CD4-positive, alpha-beta memory T cell (primary cell): ENCODE measurements at regions not wholly inside any gene's neighbourhood (a gene's known extent, or its start where the extent isn't known, plus 50 kb on each side); places are given as distances from the start of the nearest gene placed in this dataset.

Experiments used
- CTCF ChIA-PET: fragments of 350-600 bp; sonication (Branson Sonifier 250); formaldehyde crosslinking; loops from one replicate; lab custom pipeline; 2021; ENCODE audit warnings: inconsistent platforms; ENCODE audit not compliant: partially characterized antibody; lab: Charles Lee
- POLR2A ChIA-PET: fragments of 350-600 bp; sonication (Branson Sonifier 250); formaldehyde crosslinking; loops from one replicate; lab custom pipeline; 2021; ENCODE audit not compliant: partially characterized antibody; lab: Charles Lee
- DNase-seq, 5 donors: peaks; one replicate each; pipeline versions ENCODE4 v3.0.0 to v3.0.0-alpha.2; 2020 to 2022; ENCODE audit warnings: mixed read lengths in 1 of 5
- H3K27ac ChIP-seq: one replicate; pipeline ENCODE4 v1.7.0; 2013; ENCODE audit warnings: low read depth, low read length
- H3K27me3 ChIP-seq: 2 replicates; pipeline ENCODE4 v1.7.0; 2013; ENCODE audit warnings: mild to moderate bottlenecking, low read length, moderate library complexity; ENCODE audit not compliant: insufficient read depth
- H3K36me3 ChIP-seq: 2 replicates; pipeline ENCODE4 v1.7.0; 2013; ENCODE audit warnings: mild to moderate bottlenecking, low read length, moderate library complexity; ENCODE audit not compliant: insufficient read depth
- H3K4me1 ChIP-seq: 2 replicates; pipeline ENCODE4 v1.7.0; 2013; ENCODE audit warnings: mild to moderate bottlenecking, low read length, moderate library complexity; ENCODE audit not compliant: insufficient read depth
- H3K4me3 ChIP-seq, 2 donors: one replicate each; pipeline ENCODE4 v1.7.0; 2013; ENCODE audit warnings: low read length in 2 of 2, mild to moderate bottlenecking in 1 of 2
- H3K9me3 ChIP-seq, 2 donors: one replicate each; pipeline ENCODE4 v1.7.0; 2013; ENCODE audit warnings: low read length in 2 of 2, control low read depth in 1 of 2; ENCODE audit not compliant: control insufficient read depth in 1 of 2
- H3K27ac Mint-ChIP-seq, 7 donors: one replicate each; pipeline ENCODE4 v1.8.0; 2020 to 2021; ENCODE audit warnings: mixed read lengths in 7 of 7, mild to moderate bottlenecking in 6 of 7, inconsistent platforms in 3 of 7, moderate library complexity in 3 of 7
- H3K27me3 Mint-ChIP-seq, 2 donors: one replicate each; pipeline ENCODE4 v1.8.0; 2020 to 2021; ENCODE audit warnings: mixed read lengths in 2 of 2
- H3K36me3 Mint-ChIP-seq, 2 donors: one replicate each; pipeline ENCODE4 v1.8.0; 2020 to 2021; ENCODE audit warnings: mixed read lengths in 2 of 2, inconsistent platforms in 1 of 2, mild to moderate bottlenecking in 1 of 2
- H3K4me1 Mint-ChIP-seq, 4 donors: one replicate each; pipeline ENCODE4 v1.8.0; 2020 to 2021; ENCODE audit warnings: mixed read lengths in 4 of 4, mild to moderate bottlenecking in 1 of 4
- H3K4me3 Mint-ChIP-seq, 8 donors: one replicate each; pipeline ENCODE4 v1.8.0; 2020 to 2021; ENCODE audit warnings: mixed read lengths in 8 of 8, mild to moderate bottlenecking in 7 of 8, moderate library complexity in 6 of 8, inconsistent platforms in 3 of 8
- H3K9me3 Mint-ChIP-seq, 8 donors: one replicate each; pipeline ENCODE4 v1.8.0; 2020 to 2021; ENCODE audit warnings: mixed read lengths in 8 of 8, mild to moderate bottlenecking in 5 of 8, inconsistent platforms in 3 of 8, moderate library complexity in 1 of 8
- intact Hi-C: fragments of 100-400 bp; cut with micrococcal nuclease; formaldehyde crosslinking; loops from one replicate; pipeline ENCODE4 v1.15.1; 2023

- Mint-ChIP-seq H3K27ac (no peak overlapping the region), H3K27me3 (no peaks in the 10 kb centered on the region), H3K9me3 (peaks cover 0 to 2% (median 0%) of the 10 kb centered on the region in 8 donors), H3K36me3 (no peaks in the 10 kb centered on the region), H3K4me1 (no peaks in the 10 kb centered on the region), H3K4me3 (no peak overlapping the region)
- intact Hi-C loops, result no loop called here
- DNase-seq, result no peak
- no peaks in the 10 kb centered on the region for H3K36me3 ChIP-seq
- no peak overlapping the region for H3K27ac ChIP-seq
- no peaks in the 10 kb centered on the region for H3K4me1 ChIP-seq
- POLR2A ChIA-PET, result no interaction called here
- H3K4me3 ChIP-seq, result no peak overlapping the region
- CTCF ChIA-PET, result no interaction called here
- no peaks in the 10 kb centered on the region for H3K9me3 ChIP-seq
- no peaks in the 10 kb centered on the region for H3K27me3 ChIP-seq
Observed at GRCh38 chr2:129367107-129367506, 612.4 kb upstream of the RAB6C start.

- intact Hi-C loops, result no loop called here
- no peaks in the 10 kb centered on the region for H3K4me1 ChIP-seq
- no peaks in the 10 kb centered on the region for H3K27me3 Mint-ChIP-seq
- H3K27ac Mint-ChIP-seq, result no peak overlapping the region
- no peak overlapping the region for H3K27ac ChIP-seq
- no peak overlapping the region for H3K4me3 Mint-ChIP-seq
- no peaks in the 10 kb centered on the region for H3K27me3 ChIP-seq
- POLR2A ChIA-PET, result no interaction called here
- H3K9me3 Mint-ChIP-seq, result peaks cover 0 to 2% (median 0%) of the 10 kb centered on the region in 8 donors
- H3K4me3 ChIP-seq, result no peak overlapping the region
- H3K4me1 Mint-ChIP-seq, result no peaks in the 10 kb centered on the region
- H3K36me3 Mint-ChIP-seq, result no peaks in the 10 kb centered on the region
- no peaks in the 10 kb centered on the region for H3K36me3 ChIP-seq
- DNase-seq, result no peak
- no peaks in the 10 kb centered on the region for H3K9me3 ChIP-seq
- CTCF ChIA-PET, result no interaction called here
Observed at GRCh38 chr2:129369437-129369836, 610.0 kb upstream of the RAB6C start.

- H3K27ac ChIP-seq, result no peak overlapping the region
- H3K27ac Mint-ChIP-seq, result peak overlapping the region in 1 of 7 donors; percentile 68
- DNase-seq, result no peak
- H3K36me3 ChIP-seq, result no peaks in the 10 kb centered on the region
- H3K36me3 Mint-ChIP-seq, result no peaks in the 10 kb centered on the region
- H3K9me3 ChIP-seq, result no peaks in the 10 kb centered on the region
- no peaks in the 10 kb centered on the region for H3K27me3 Mint-ChIP-seq
- intact Hi-C loops, result no loop called here
- CTCF ChIA-PET, result no interaction called here
- H3K9me3 Mint-ChIP-seq, result peaks cover 0 to 3% (median 0%) of the 10 kb centered on the region in 8 donors
- no peak overlapping the region for H3K4me3 Mint-ChIP-seq
- POLR2A ChIA-PET, result no interaction called here
- no peaks in the 10 kb centered on the region for H3K4me1 Mint-ChIP-seq
- no peaks in the 10 kb centered on the region for H3K4me1 ChIP-seq
- H3K4me3 ChIP-seq, result no peak overlapping the region
- H3K27me3 ChIP-seq, result no peaks in the 10 kb centered on the region
Observed at GRCh38 chr2:129374452-129374851, 605.0 kb upstream of the RAB6C start.

- no peaks in the 10 kb centered on the region for H3K27me3 ChIP-seq
- no peaks in the 10 kb centered on the region for H3K36me3 Mint-ChIP-seq
- H3K4me1 ChIP-seq, result no peaks in the 10 kb centered on the region
- CTCF ChIA-PET, result no interaction called here
- no peak for DNase-seq
- no peaks in the 10 kb centered on the region for H3K9me3 ChIP-seq
- H3K27me3 Mint-ChIP-seq, result no peaks in the 10 kb centered on the region
- no peaks in the 10 kb centered on the region for H3K36me3 ChIP-seq
- H3K9me3 Mint-ChIP-seq, result peaks cover 0 to 7% (median 3%) of the 10 kb centered on the region in 8 donors
- H3K4me3 ChIP-seq, result no peak overlapping the region
- POLR2A ChIA-PET, result no interaction called here
- H3K4me1 Mint-ChIP-seq, result no peaks in the 10 kb centered on the region
- no peak overlapping the region for H3K27ac ChIP-seq
- H3K27ac Mint-ChIP-seq, result no peak overlapping the region
- H3K4me3 Mint-ChIP-seq, result no peak overlapping the region
- intact Hi-C loops, result no loop called here
Observed at GRCh38 chr2:129375632-129376425, 603.6 kb upstream of the RAB6C start.

GRCh38 chr2:129376426-129377077, 602.9 kb upstream of the RAB6C start:
- intact Hi-C loops, result no loop called here
- CTCF ChIA-PET, result no interaction called here
- DNase-seq, result no peak
- Histone ChIP-seq H3K36me3 (no peaks in the 10 kb centered on the region), H3K27me3 (no peaks in the 10 kb centered on the region), H3K27ac (no peak overlapping the region), H3K4me1 (no peaks in the 10 kb centered on the region), H3K4me3 (no peak overlapping the region), H3K9me3 (no peaks in the 10 kb centered on the region)
- no peak overlapping the region for H3K27ac Mint-ChIP-seq
- H3K9me3 Mint-ChIP-seq, result peaks cover 0 to 10% (median 5%) of the 10 kb centered on the region in 8 donors
- no peaks in the 10 kb centered on the region for H3K4me1 Mint-ChIP-seq
- no peaks in the 10 kb centered on the region for H3K27me3 Mint-ChIP-seq
- H3K4me3 Mint-ChIP-seq, result no peak overlapping the region
- H3K36me3 Mint-ChIP-seq, result no peaks in the 10 kb centered on the region
- POLR2A ChIA-PET, result no interaction called here

GRCh38 chr2:129377078-129377469, 602.4 kb upstream of the RAB6C start:
- Mint-ChIP-seq H3K36me3 (no peaks in the 10 kb centered on the region), H3K4me3 (no peak overlapping the region), H3K27me3 (no peaks in the 10 kb centered on the region), H3K27ac (no peak overlapping the region), H3K4me1 (no peaks in the 10 kb centered on the region), H3K9me3 (peaks cover 0 to 15% (median 6%) of the 10 kb centered on the region in 8 donors)
- H3K4me1 ChIP-seq, result no peaks in the 10 kb centered on the region
- H3K27me3 ChIP-seq, result no peaks in the 10 kb centered on the region
- no peak for DNase-seq
- POLR2A ChIA-PET, result no interaction called here
- H3K4me3 ChIP-seq, result no peak overlapping the region
- intact Hi-C loops, result no loop called here
- H3K27ac ChIP-seq, result no peak overlapping the region
- H3K36me3 ChIP-seq, result no peaks in the 10 kb centered on the region
- no peaks in the 10 kb centered on the region for H3K9me3 ChIP-seq
- CTCF ChIA-PET, result no interaction called here

GRCh38 chr2:129378186-129378585, 601.3 kb upstream of the RAB6C start:
- Mint-ChIP-seq H3K27me3 (no peaks in the 10 kb centered on the region), H3K36me3 (no peaks in the 10 kb centered on the region), H3K9me3 (peaks cover 0 to 25% (median 9%) of the 10 kb centered on the region in 8 donors), H3K27ac (no peak overlapping the region), H3K4me1 (no peaks in the 10 kb centered on the region), H3K4me3 (no peak overlapping the region)
- CTCF ChIA-PET, result no interaction called here
- H3K9me3 ChIP-seq, result no peaks in the 10 kb centered on the region
- no peaks in the 10 kb centered on the region for H3K36me3 ChIP-seq
- no peaks in the 10 kb centered on the region for H3K27me3 ChIP-seq
- no peak overlapping the region for H3K27ac ChIP-seq
- no peak overlapping the region for H3K4me3 ChIP-seq
- intact Hi-C loops, result no loop called here
- POLR2A ChIA-PET, result no interaction called here
- no peaks in the 10 kb centered on the region for H3K4me1 ChIP-seq
- no peak for DNase-seq
